B cell (primary cell): ENCODE measurements at regions not wholly inside any gene's neighbourhood (a gene's known extent, or its start where the extent isn't known, plus 50 kb on each side); places are given as distances from the start of the nearest gene placed in this dataset.

ENCODE experiments used
- ATAC-seq: fragments of 200-7000 bp; cut with Tn5 transposase; one replicate; pipeline ENCODE4 v1.10.0; 2021; ENCODE audit warnings: low read depth, mild to moderate bottlenecking, moderate number of reproducible peaks, moderate library complexity
- CTCF ChIA-PET: fragments of 350-600 bp; sonication (Branson Sonifier 250); formaldehyde crosslinking; loops from one replicate; lab custom pipeline; 2021; ENCODE audit warnings: antibody characterized with exemption, inconsistent platforms; lab: Charles Lee
- POLR2A ChIA-PET: fragments of 350-600 bp; sonication (Branson Sonifier 250); formaldehyde crosslinking; loops from one replicate; lab custom pipeline; 2021; ENCODE audit warnings: antibody characterized with exemption; lab: Charles Lee
- DNase-seq: peaks from one replicate; pipeline ENCODE4 v3.0.0; 2013
- H2AFZ ChIP-seq: 2 replicates; pipeline ENCODE4 v1.6.1; 2012; ENCODE audit warnings: mild to moderate bottlenecking, low read depth, low read length; ENCODE audit not compliant: insufficient read depth, poor library complexity, severe bottlenecking
- H3K27ac ChIP-seq, 2 donors: 1 replicate in 1 of 2; 2 replicates in 1 of 2; pipeline ENCODE4 v1.5.1; 2012 to 2013; ENCODE audit warnings: low read length in 2 of 2, mild to moderate bottlenecking in 2 of 2, moderate library complexity in 1 of 2
- H3K27me3 ChIP-seq, 4 experiments: fragments of 200-600 bp in 1 of 4; sonication (generic) in 1 of 4; replicated peaks in 1 of 4; 1 replicate in 2 of 4; 2 replicates in 2 of 4; pipeline versions ENCODE4 v1.6.1 to v1.7.0; 2013 to 2016; ENCODE audit warnings: low read length in 3 of 4, mild to moderate bottlenecking in 2 of 4, mixed read lengths in 1 of 4, moderate library complexity in 1 of 4; ENCODE audit not compliant: insufficient read depth in 4 of 4, control insufficient read depth in 3 of 4; ENCODE audit errors: control extremely low read depth in 1 of 4
- H3K36me3 ChIP-seq, 2 experiments: replicated peaks in 1 of 2; 1 replicate in 1 of 2; 2 replicates in 1 of 2; pipeline versions ENCODE4 v1.6.1 to v1.7.1; 2013; ENCODE audit warnings: low read length in 1 of 2; ENCODE audit not compliant: insufficient read depth in 2 of 2, control insufficient read depth in 1 of 2; ENCODE audit errors: control extremely low read depth in 1 of 2, extremely low read depth in 1 of 2
- H3K4me1 ChIP-seq, 2 donors: fragments of 200-600 bp in 1 of 2; sonication (generic) in 1 of 2; 1 replicate in 1 of 2; 2 replicates in 1 of 2; pipeline versions ENCODE4 v1.5.1 to v1.6.1; 2013 to 2017; ENCODE audit warnings: low read length in 2 of 2; ENCODE audit not compliant: control insufficient read depth in 2 of 2, insufficient read depth in 2 of 2
- H3K4me2 ChIP-seq: replicated peaks from 2 replicates; pipeline ENCODE3; 2012; ENCODE audit warnings: mild to moderate bottlenecking, low read depth, low read length; ENCODE audit not compliant: poor library complexity, severe bottlenecking
- H3K4me3 ChIP-seq, 5 experiments: fragments of 200-600 bp in 1 of 5; sonication (generic) in 1 of 5; 1 replicate in 3 of 5; 2 replicates in 2 of 5; pipeline versions ENCODE4 v1.5.1 to v1.7.0; 2011 to 2016; ENCODE audit warnings: low read length in 4 of 5, mild to moderate bottlenecking in 4 of 5, low read depth in 2 of 5, control low read depth in 1 of 5, moderate library complexity in 1 of 5; ENCODE audit not compliant: insufficient read depth in 1 of 5; ENCODE audit errors: control extremely low read depth in 1 of 5, extremely low read depth in 1 of 5
- H3K79me2 ChIP-seq: fragments of 200-600 bp; sonication (generic); one replicate; pipeline ENCODE4 v1.6.0; 2016; ENCODE audit warnings: low read length; ENCODE audit not compliant: control insufficient read depth, insufficient read depth
- H3K9ac ChIP-seq: fragments of 200-600 bp; sonication (generic); 2 replicates; pipeline ENCODE4 v1.6.1; 2017; ENCODE audit warnings: mild to moderate bottlenecking, low read length, moderate library complexity
- H3K9me3 ChIP-seq, 3 donors: one replicate each; pipeline versions ENCODE4 v1.6.1 to v1.7.1; 2013; ENCODE audit warnings: low read length in 2 of 3; ENCODE audit not compliant: control insufficient read depth in 2 of 3, insufficient read depth in 1 of 3; ENCODE audit errors: control extremely low read depth in 1 of 3
- H4K20me1 ChIP-seq: 2 replicates; pipeline ENCODE4 v1.6.0; 2012; ENCODE audit warnings: mild to moderate bottlenecking, low read length; ENCODE audit not compliant: insufficient read depth, control insufficient read depth, poor library complexity, severe bottlenecking
- H3K27ac Mint-ChIP-seq: one replicate; pipeline ENCODE4 v1.8.0; 2021; ENCODE audit warnings: mixed read lengths
- H3K27me3 Mint-ChIP-seq: one replicate; pipeline ENCODE4 v1.8.0; 2021; ENCODE audit warnings: mixed read lengths
- H3K4me1 Mint-ChIP-seq: one replicate; pipeline ENCODE4 v1.8.0; 2021; ENCODE audit warnings: mixed read lengths
- H3K4me3 Mint-ChIP-seq: one replicate; pipeline ENCODE4 v1.8.0; 2021; ENCODE audit warnings: mixed read lengths
- H3K9me3 Mint-ChIP-seq: one replicate; pipeline ENCODE4 v1.8.0; 2022; ENCODE audit warnings: mixed read lengths; ENCODE audit not compliant: insufficient read depth
- EZH2 ChIP-seq: IDR thresholded peaks from 2 replicates; pipeline ENCODE4 v1.6.1; 2012; ENCODE audit warnings: borderline replicate concordance, low read depth, mild to moderate bottlenecking, moderate library complexity, low read length; ENCODE audit not compliant: insufficient read depth, poor library complexity, severe bottlenecking
- WGBS: methylation state at CpG from one replicate; pipeline ENCODE4 v1.1.5; 2013; ENCODE audit warnings: missing lambda C conversion rate; ENCODE audit not compliant: insufficient coverage; 5-methylcytosine and 5-hydroxymethylcytosine counted together
- intact Hi-C: fragments of 100-400 bp; cut with micrococcal nuclease; formaldehyde crosslinking; loops from one replicate; pipeline ENCODE4 v1.10.0; 2022
- TF ChIP-seq, protein P1 (sequence below): fragments of 200-600 bp; IDR thresholded peaks from one replicate; pipeline ENCODE4 v1.8.0; 2022; ENCODE audit warnings: antibody characterized with exemption, mild to moderate bottlenecking

DNA sequence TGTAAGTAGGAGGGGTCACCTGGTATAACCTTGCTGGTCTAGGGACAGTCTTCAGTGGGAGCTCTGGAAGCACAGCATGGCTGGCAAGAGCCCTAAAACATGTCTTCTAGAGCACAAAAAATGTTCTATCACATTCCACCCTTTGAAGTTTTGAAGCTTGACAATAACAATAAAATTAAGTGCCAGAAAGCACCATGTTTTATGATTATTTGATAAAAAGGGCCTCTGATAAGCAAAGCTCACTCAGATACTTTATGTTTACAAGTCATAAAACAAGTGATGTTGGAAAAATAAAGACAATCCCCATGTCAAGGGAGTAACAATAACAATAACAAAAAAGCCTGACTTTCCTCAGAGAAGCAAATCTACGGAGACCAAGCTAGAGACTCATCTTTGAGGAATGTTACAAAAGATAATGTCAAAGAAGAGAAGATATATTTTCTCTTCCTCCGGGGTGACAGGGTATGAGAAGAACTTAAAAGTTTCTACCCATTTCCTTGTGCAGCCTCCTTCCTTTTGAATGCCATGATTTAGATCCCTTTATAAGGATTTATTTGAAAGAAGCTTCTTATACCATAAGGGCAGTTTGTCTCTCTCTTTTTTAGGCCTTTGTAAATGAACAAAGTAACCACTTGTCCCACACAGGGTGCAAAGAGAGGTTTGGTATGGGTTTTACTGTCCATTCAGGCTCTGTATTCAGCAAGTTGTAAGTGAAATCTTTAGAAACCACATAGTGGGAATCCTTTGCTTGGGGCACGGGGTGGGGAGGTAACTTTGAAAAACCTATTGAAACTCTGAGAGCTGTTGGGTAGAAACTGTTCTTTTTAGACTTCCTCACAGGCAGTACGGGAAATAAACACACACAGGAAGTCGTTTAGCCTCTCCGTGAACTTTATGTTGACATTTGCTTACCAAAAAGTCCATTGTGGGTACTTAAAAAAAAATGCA is 109.6 kb upstream of the RBMS3 start:
- Histone ChIP-seq H3K9ac (no peak overlapping the region), H3K79me2 (no peaks in the 10 kb centered on the region), H3K4me2 (no peak overlapping the region), H3K27ac (no peak overlapping the region), H2AFZ (no peak overlapping the region), H3K9me3 (peaks cover 0 to 1% (median 0%) of the 10 kb centered on the region in 3 donors), H3K4me3 (no peak overlapping the region), H3K27me3 (no peaks in the 10 kb centered on the region), H3K36me3 (no peaks in the 10 kb centered on the region), H4K20me1 (no peaks in the 10 kb centered on the region), H3K4me1 (peaks cover 0 to 5% of the 10 kb centered on the region in 2 donors)
- DNase-seq (no peak), ATAC-seq (no peak)
- TF ChIP-seq EZH2: no peak
- TF ChIP-seq, protein P1, sequence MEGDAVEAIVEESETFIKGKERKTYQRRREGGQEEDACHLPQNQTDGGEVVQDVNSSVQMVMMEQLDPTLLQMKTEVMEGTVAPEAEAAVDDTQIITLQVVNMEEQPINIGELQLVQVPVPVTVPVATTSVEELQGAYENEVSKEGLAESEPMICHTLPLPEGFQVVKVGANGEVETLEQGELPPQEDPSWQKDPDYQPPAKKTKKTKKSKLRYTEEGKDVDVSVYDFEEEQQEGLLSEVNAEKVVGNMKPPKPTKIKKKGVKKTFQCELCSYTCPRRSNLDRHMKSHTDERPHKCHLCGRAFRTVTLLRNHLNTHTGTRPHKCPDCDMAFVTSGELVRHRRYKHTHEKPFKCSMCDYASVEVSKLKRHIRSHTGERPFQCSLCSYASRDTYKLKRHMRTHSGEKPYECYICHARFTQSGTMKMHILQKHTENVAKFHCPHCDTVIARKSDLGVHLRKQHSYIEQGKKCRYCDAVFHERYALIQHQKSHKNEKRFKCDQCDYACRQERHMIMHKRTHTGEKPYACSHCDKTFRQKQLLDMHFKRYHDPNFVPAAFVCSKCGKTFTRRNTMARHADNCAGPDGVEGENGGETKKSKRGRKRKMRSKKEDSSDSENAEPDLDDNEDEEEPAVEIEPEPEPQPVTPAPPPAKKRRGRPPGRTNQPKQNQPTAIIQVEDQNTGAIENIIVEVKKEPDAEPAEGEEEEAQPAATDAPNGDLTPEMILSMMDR: no peak
- ChIA-PET CTCF (no interaction called here), POLR2A (no interaction called here)
- Mint-ChIP-seq H3K4me3 (no peak overlapping the region), H3K4me1 (peaks cover 3% of the 10 kb centered on the region), H3K9me3 (no peaks in the 10 kb centered on the region), H3K27ac (no peak overlapping the region), H3K27me3 (no peaks in the 10 kb centered on the region)
- intact Hi-C loops: no loop called here
- no CpG with 5 or more reads among the region's 6 CpGs for WGBS

DNA sequence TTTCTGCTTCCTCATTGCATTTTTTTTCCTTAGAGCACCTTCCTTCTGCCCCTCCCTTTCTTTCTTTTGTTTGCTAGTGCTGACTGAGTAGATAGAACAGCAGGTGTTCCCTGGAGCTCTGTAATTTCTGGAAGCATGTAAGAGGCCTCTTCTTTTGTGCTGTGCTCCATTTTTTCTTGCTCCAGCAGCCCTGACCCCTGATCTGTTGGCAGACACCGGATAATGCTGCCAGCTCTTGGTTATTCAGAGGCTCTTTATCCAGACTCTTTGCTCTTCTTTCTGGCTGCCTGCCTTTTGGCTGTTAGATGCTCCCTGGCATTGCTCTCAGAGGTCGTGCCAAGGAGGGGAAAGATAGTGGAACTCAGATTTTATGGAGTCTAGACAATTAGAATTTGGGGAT is 104.4 kb upstream of the RBMS3 start:
- TF ChIP-seq, protein P1: no peak
- no peak for ATAC-seq
- WGBS: 82% methylated on average over 1 of the region's 2 CpGs
- Histone ChIP-seq H3K27me3 (no peaks in the 10 kb centered on the region), H3K4me2 (no peak overlapping the region), H4K20me1 (no peaks in the 10 kb centered on the region), H3K27ac (no peak overlapping the region), H3K79me2 (no peaks in the 10 kb centered on the region), H3K4me3 (no peak overlapping the region), H3K9me3 (no peaks in the 10 kb centered on the region), H3K4me1 (peaks cover 0 to 3% of the 10 kb centered on the region in 2 donors), H3K9ac (no peak overlapping the region), H2AFZ (no peak overlapping the region), H3K36me3 (no peaks in the 10 kb centered on the region)
- Mint-ChIP-seq H3K27ac (no peak overlapping the region), H3K9me3 (no peaks in the 10 kb centered on the region), H3K4me3 (no peak overlapping the region), H3K27me3 (no peaks in the 10 kb centered on the region), H3K4me1 (peaks cover 3% of the 10 kb centered on the region)
- DNase-seq: no peak
- CTCF ChIA-PET: no interaction called here
- POLR2A ChIA-PET: no interaction called here
- intact Hi-C loops: no loop called here
